ENCODE measurements at regions not wholly inside any gene's neighbourhood (a gene's known extent, or its start where the extent isn't known, plus 50 kb on each side); places are given as distances from the start of the nearest gene placed in this dataset.

- no peaks in the 10 kb centered on the region for H3K4me1 ChIP-seq (replicated peaks in 1 of 2)
- no peak for TF ChIP-seq POLR2A (IDR thresholded peaks at IDR 0.05)
- TF ChIP-seq CTCF (IDR thresholded peaks at IDR 0.05), result no peak
- H3K27me3 ChIP-seq, result no peaks in the 10 kb centered on the region
- 46 to 75% (median 55%) methylated on average over 5 of the region's 5 CpGs for WGBS, 4 donors
- H3K36me3 ChIP-seq (replicated peaks in 1 of 2), result no peaks in the 10 kb centered on the region
- H3K4me3 ChIP-seq, result no peak overlapping the region
- no peaks in the 10 kb centered on the region for H3K9me3 ChIP-seq (replicated peaks in 1 of 3)
- peak in 1 of 7 donors; percentile 7 for DNase-seq
- intact Hi-C loops (cut with DNase I), result loop anchor here in 1 of 2 donors (10.0 kb wide), 1 partner anchor 62 kb away; no protein-coding TSS in a partner anchor
- no peak overlapping the region for H3K27ac ChIP-seq
These were observed 189.7 kb downstream of the MIAT start for GRCh38 chr22:26847046-26847445.

- WGBS, 4 donors, result 87 to 100% (median 96%) methylated on average over 2 of the region's 2 CpGs
These were observed 190.4 kb downstream of the MIAT start for GRCh38 chr22:26847816-26848215.

GRCh38 chr22:26848244-26848920 lies 191.0 kb downstream of the MIAT start:
- WGBS, 4 donors, result 83 to 89% (median 86%) methylated on average over 9 of the region's 9 CpGs

More at GRCh38 chr22:26847816-26848215, 190.4 kb downstream of the MIAT start:
- no peaks in the 10 kb centered on the region for H3K27me3 ChIP-seq
- DNase-seq, result peak in 1 of 7 donors; percentile 13
- H3K4me3 ChIP-seq, result no peak overlapping the region
- H3K9me3 ChIP-seq (replicated peaks in 1 of 3), result no peaks in the 10 kb centered on the region
- intact Hi-C loops (cut with DNase I), result loop anchor here in 1 of 2 donors (10.0 kb wide), 1 partner anchor 63 kb away; no protein-coding TSS in a partner anchor
- no peaks in the 10 kb centered on the region for H3K36me3 ChIP-seq (replicated peaks in 1 of 2)
- TF ChIP-seq POLR2A (IDR thresholded peaks at IDR 0.05) (no peak), CTCF (IDR thresholded peaks at IDR 0.05) (no peak)
- H3K27ac ChIP-seq, result no peak overlapping the region
- no peaks in the 10 kb centered on the region for H3K4me1 ChIP-seq (replicated peaks in 1 of 2)

GRCh38 chr22:26849575-26849974 lies 192.2 kb downstream of the MIAT start:
- TF ChIP-seq CTCF (IDR thresholded peaks at IDR 0.05), result no peak
- no peak for TF ChIP-seq POLR2A (IDR thresholded peaks at IDR 0.05)
- Histone ChIP-seq H3K27me3 (no peaks in the 10 kb centered on the region), H3K27ac (no peak overlapping the region), H3K4me3 (no peak overlapping the region), H3K4me1 (replicated peaks in 1 of 2) (no peaks in the 10 kb centered on the region), H3K9me3 (replicated peaks in 1 of 3) (no peaks in the 10 kb centered on the region), H3K36me3 (replicated peaks in 1 of 2) (no peaks in the 10 kb centered on the region)
- DNase-seq, result peak in 1 of 7 donors; percentile 27
- intact Hi-C loops (cut with DNase I), result loop anchor here in 1 of 2 donors (10.0 kb wide), 1 partner anchor 65 kb away; no protein-coding TSS in a partner anchor
- 89 to 96% (median 91%) methylated on average over 4 of the region's 4 CpGs for WGBS, 4 donors

More at GRCh38 chr22:26848244-26848920, 191.0 kb downstream of the MIAT start:
- Histone ChIP-seq H3K27me3 (no peaks in the 10 kb centered on the region), H3K36me3 (replicated peaks in 1 of 2) (no peaks in the 10 kb centered on the region), H3K9me3 (replicated peaks in 1 of 3) (no peaks in the 10 kb centered on the region), H3K4me3 (no peak overlapping the region), H3K4me1 (replicated peaks in 1 of 2) (no peaks in the 10 kb centered on the region), H3K27ac (no peak overlapping the region)
- no peak for TF ChIP-seq CTCF (IDR thresholded peaks at IDR 0.05)
- no peak for TF ChIP-seq POLR2A (IDR thresholded peaks at IDR 0.05)
- DNase-seq, result peak in 1 of 7 donors; percentile 15
- intact Hi-C loops (cut with DNase I), result loop anchor here in 1 of 2 donors (10.0 kb wide), 1 partner anchor 64 kb away; no protein-coding TSS in a partner anchor

All from adrenal gland (tissue), 9 donors.